Fibroblast of skin of abdomen (primary cell): ENCODE measurements at regions not wholly inside any gene's neighbourhood (a gene's known extent, or its start where the extent isn't known, plus 50 kb on each side); places are given as distances from the start of the nearest gene placed in this dataset.

Source experiments
- DNase-seq: peaks from one replicate; pipeline ENCODE4 v3.0.0-alpha.2; 2013

DNA sequence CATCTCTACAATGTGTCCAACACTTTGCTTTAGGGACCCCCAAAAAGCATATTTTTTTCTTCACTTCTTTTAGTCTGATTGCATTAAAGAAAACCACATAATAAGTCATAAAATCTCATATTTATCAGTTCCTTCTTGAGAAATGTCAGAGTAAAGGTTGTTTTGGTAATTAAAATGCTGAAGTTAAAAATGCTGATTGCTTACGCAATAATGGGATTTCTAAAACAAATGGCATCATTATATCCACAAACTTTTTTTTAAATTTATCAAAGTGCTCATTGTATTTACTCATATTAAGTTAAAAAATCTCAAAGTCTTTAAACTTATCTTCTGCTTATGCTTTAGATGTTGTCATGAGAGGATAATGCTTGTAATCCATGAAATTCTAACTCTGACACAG lies 737.2 kb upstream of the ARGLU1 start:
- DNase-seq, result no peak

- no peak for DNase-seq
Observed at GRCh38 chr13:107301724-107302374, 733.9 kb upstream of the ARGLU1 start.

DNA sequence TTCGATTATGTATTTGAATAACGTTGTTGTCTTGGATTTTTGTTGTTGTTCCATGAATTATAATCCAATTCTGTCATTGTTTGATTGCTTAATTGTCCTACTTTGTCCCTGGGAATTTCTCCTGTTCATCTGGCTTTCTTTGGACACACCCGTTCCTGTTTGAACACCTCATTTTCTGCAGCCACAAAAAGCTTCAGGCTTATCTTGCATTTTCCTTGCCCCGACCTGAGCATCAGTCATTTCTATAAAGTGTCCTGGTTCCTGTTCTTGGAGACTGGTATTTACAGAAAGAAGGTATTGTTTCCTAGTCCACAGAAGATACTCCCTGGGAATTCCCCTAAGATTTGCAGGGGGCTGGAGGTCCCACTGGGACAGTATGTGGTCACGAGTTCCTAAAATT lies 731.8 kb upstream of the ARGLU1 start:
- no peak for DNase-seq

DNA sequence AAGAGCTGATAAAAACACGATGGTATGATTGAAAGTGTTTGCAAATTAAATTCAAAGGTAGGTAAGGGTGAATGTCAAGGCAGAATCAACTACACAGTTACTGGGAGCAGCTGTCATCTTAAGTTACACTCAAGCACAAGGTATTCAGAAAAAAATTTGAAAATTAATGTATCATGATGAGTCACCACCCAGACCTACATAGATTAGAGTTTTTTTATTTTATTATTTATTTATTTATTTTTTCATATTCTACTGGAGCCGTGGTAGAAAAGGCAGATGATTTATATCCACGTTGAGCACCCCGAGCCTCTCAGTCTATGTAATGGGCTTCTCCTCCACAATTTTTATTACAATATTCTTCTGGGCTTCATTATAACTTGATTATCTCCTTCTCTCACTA lies 728.9 kb upstream of the ARGLU1 start:
- peak; percentile 4 for DNase-seq

- no peak for DNase-seq
Observed at GRCh38 chr13:107295416-107296140, 727.6 kb upstream of the ARGLU1 start.

DNA sequence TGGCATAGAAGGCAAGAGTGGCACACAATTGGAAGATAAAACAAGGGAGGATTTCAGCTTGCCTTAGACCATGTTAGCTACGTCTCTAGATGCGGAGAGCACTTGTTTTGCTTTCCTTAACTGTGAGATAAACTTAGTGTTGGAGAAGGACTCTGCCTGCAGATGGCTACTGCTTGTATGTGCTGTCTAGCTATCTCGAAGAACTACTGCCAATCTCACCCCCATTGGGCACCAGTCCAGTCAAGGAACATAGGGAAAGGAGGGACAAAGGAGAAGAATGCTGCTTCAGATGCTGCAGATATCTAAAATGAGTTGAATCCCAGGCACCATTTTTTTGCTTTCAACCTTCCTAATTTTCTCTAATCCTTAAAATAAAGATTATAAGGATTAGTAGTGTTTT lies 726.0 kb upstream of the ARGLU1 start:
- no peak for DNase-seq

GRCh38 chr13:107291875-107292274 lies 723.9 kb upstream of the ARGLU1 start:
- no peak for DNase-seq

DNA sequence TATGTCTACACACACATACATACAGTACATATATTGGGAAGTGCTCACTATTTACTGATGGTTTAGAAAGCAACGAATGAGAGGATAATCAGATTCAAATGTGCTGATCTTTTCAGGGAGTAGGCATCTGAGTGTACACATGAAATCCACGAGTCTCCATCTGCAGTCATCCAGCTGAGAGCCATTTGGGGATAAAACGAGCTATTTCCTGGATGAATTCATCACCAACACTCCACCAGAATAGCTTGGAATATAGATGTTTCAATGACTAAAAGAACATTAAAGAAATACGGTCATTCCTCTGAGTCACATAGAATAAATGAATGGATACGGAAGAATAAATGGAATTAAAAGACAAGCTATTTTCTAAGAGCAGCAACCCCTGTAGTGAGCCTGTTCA lies 721.6 kb upstream of the ARGLU1 start:
- DNase-seq, result peak; percentile 35

DNA sequence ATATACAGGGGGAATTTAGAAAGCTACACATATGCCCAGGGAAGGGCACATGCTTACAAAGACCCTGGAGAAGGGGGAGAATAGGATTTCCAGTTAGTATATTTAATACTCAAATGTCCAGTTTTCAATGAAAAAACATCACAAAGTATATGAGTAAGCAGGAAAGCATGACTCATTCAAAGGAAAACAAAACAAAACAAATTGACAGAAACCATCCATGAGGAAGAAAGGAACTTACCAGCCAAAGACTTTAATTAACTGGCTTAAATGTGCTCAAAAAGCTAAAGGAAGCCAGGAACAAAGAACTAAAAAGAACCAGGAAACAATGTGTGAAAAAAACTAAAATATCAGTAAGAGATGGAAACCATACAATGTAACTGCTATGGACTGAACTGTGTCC lies 716.2 kb upstream of the ARGLU1 start:
- DNase-seq, result no peak

- DNase-seq, result no peak
Observed at GRCh38 chr13:107277911-107278310, 710.0 kb upstream of the ARGLU1 start.

DNA sequence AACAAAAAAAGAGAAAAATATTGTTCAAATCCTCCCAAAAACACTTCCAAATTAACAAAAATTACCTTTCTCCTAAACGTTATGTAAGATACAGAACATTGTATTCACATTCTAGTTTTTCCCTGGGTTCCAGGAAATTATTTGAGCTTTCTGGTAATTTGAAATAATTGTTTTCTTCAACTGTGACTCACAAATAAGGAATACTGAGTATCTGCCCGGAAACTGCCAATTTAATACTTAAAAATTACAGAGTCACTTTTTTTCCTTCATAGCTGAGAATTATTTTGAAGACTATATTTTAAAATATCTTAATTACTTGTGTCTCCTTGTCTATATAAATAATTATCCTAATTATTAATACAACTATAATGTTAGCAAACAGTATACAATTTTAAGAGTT lies 709.0 kb upstream of the ARGLU1 start:
- no peak for DNase-seq

GRCh38 chr13:107275945-107276614 lies 708.1 kb upstream of the ARGLU1 start:
- DNase-seq, result no peak

- DNase-seq, result no peak
Observed at GRCh38 chr13:107275312-107275711, 707.4 kb upstream of the ARGLU1 start.

GRCh38 chr13:107271227-107271626 lies 703.3 kb upstream of the ARGLU1 start:
- peak; percentile 14 for DNase-seq

GRCh38 chr13:107266657-107267056 lies 698.7 kb upstream of the ARGLU1 start:
- no peak for DNase-seq

DNA sequence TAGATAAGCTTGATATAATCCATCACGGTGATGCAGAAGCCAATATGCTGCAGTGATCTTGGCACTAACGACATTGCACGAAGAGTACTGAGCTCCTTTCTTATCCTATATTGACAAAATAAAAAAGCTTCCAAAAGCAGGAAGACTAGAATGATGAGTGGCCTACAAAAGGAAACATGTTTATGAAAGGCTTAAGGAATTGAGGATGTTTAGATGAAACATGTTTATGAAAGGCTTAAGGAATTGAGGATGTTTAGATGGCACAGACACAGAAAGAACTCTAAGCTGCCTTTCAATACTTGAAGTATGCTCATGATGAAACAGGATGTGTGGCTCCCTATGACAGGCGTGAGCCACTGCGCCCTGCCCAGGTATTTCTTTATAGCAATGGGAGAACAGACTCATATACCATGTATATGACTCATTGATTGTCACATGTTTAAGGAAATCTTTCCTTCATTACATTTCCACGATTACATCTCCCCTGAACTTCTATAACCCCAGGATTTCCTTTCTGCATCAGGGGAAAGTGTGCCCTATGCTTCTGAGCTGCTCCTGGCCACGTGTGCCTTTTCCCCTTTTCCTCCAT lies 690.8 kb upstream of the ARGLU1 start:
- peak; percentile 4 for DNase-seq

- DNase-seq, result no peak
Observed at GRCh38 chr13:107254392-107254791, 686.5 kb upstream of the ARGLU1 start.

GRCh38 chr13:107252428-107252827 lies 684.5 kb upstream of the ARGLU1 start:
- no peak for DNase-seq

DNA sequence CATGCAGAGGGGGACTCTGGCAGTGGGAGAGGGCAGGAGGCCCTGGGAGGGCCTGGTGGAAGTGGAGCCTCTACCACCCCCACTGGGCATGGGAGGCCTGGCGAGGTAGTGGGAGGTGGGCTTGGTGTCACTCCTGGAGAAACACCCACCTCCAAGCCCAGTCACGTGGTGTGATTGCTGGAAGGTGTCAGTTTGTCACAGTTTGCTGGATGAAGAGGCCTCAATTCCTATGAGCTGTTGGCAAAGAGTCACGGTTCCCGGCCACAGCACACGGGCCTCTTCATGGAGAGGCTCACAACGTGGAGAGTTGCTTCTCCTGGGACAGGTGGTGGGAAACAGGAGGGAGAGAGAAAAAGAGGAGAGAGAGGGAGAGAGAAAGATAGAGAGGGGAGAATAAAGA lies 684.1 kb upstream of the ARGLU1 start:
- no peak for DNase-seq

GRCh38 chr13:107251341-107251740 lies 683.4 kb upstream of the ARGLU1 start:
- DNase-seq, result no peak

GRCh38 chr13:107250628-107251027 lies 682.7 kb upstream of the ARGLU1 start:
- DNase-seq, result no peak

DNA sequence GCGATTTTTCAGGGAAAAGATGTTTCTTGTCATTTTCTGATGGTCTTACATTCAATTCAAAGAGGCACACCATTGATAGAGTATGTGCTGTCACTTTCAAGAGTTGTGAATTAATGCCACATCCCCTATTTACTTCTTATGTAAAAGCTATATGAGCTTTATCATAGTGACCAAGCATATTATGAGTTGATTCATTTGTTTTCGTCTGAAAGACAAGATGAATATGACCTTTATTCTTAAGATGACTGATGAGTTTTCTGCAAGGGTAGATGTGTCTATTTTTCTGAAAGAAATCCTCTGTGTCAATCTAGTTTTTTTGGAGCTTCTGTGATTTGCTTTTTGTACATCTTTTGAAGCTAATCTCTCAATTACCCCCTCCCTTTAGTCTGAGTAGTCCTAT lies 676.3 kb upstream of the ARGLU1 start:
- DNase-seq, result no peak

GRCh38 chr13:107242138-107242537 lies 674.2 kb upstream of the ARGLU1 start:
- DNase-seq, result no peak

DNA sequence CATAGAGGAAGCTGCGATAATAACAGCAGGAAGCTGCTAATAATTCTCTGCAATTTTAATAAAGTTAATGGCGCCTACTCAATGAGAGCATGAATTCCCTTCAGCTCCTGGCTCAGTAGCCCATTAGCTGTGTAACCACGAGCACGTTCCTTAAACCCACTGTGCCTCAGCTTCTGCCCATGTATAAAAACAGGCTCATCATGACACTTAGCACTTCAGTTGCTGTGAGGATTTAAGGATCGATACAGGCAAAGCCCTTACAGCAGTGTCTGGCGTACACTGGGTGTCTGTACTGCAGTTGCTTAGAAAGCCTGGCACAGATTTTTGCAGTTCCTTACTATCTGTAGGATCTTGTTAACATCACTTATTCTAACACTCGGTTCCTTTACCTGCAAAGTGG lies 673.4 kb upstream of the ARGLU1 start:
- DNase-seq, result no peak
